IMR-90 (cell line): ENCODE measurements at regions not wholly inside any gene's neighbourhood (a gene's known extent, or its start where the extent isn't known, plus 50 kb on each side); places are given as distances from the start of the nearest gene placed in this dataset.

Experiments used
- ATAC-seq: fragments of 200-7000 bp; cut with Tn5 transposase; 2 replicates; pipeline ENCODE4 v1.9.1; 2020; ENCODE audit warnings: low read depth, mild to moderate bottlenecking, moderate library complexity
- BruUV-seq: library from RNA; stranded (reverse); fragments of 400-500 nt; replicated peaks from 2 replicates; lab custom pipeline; 2021; lab: Mats Ljungman, UMichigan
- CTCF ChIA-PET: fragments of 300-600 bp; formaldehyde crosslinking; extraction: SDS; loops from one replicate; lab custom pipeline; 2021; ENCODE audit warnings: antibody characterized with exemption; lab: Yijun Ruan, JAX
- POLR2A ChIA-PET: fragments of 300-600 bp; sonication (Branson Sonifier 250); formaldehyde crosslinking; loops from one replicate; lab custom pipeline; 2022; ENCODE audit warnings: antibody characterized with exemption; ENCODE audit not compliant: unreplicated experiment; lab: Charles Lee
- DNase-seq: peaks from one replicate; pipeline ENCODE4 v3.0.0; 2013
- H2AFZ ChIP-seq: replicated peaks from 2 replicates; pipeline ENCODE3; 2013; ENCODE audit warnings: low read length, mild to moderate bottlenecking; ENCODE audit not compliant: poor library complexity
- H2AK5ac ChIP-seq: 2 replicates; pipeline ENCODE4 v1.6.1; 2013; ENCODE audit warnings: low read depth, low read length, inconsistent platforms
- H2AK9ac ChIP-seq: replicated peaks from 2 replicates; pipeline ENCODE3; 2013; ENCODE audit warnings: mild to moderate bottlenecking, low read depth, low read length, moderate library complexity; ENCODE audit not compliant: poor library complexity
- H2BK120ac ChIP-seq: 2 replicates; pipeline ENCODE4 v1.6.1; 2013; ENCODE audit warnings: low read depth, low read length, inconsistent platforms
- H2BK15ac ChIP-seq: 3 replicates; pipeline ENCODE4 v1.6.1; 2013; ENCODE audit warnings: low read depth, low read length, inconsistent platforms
- H2BK20ac ChIP-seq: 2 replicates; pipeline ENCODE4 v1.6.1; 2013; ENCODE audit warnings: low read depth, mild to moderate bottlenecking, inconsistent platforms, low read length, moderate library complexity
- H2BK5ac ChIP-seq: 2 replicates; pipeline ENCODE4 v1.6.1; 2013; ENCODE audit warnings: mild to moderate bottlenecking, low read depth, low read length, inconsistent platforms; ENCODE audit not compliant: poor library complexity, severe bottlenecking
- H3K14ac ChIP-seq: replicated peaks from 2 replicates; pipeline ENCODE4 v1.6.1; 2013; ENCODE audit warnings: low read depth, low read length, inconsistent platforms
- H3K18ac ChIP-seq: 2 replicates; pipeline ENCODE4 v1.6.1; 2013; ENCODE audit warnings: low read depth, low read length, control low read depth
- H3K23ac ChIP-seq: 2 replicates; pipeline ENCODE4 v1.6.1; 2013; ENCODE audit warnings: low read depth, low read length, inconsistent platforms
- H3K27ac ChIP-seq: 2 replicates; pipeline ENCODE4 v1.5.1; 2013; ENCODE audit warnings: mild to moderate bottlenecking, control low read depth, low read length; ENCODE audit not compliant: insufficient read depth
- H3K27me3 ChIP-seq: 2 replicates; pipeline ENCODE4 v1.6.1; 2013; ENCODE audit warnings: low read length; ENCODE audit not compliant: control insufficient read depth, insufficient read depth
- H3K36me3 ChIP-seq: 2 replicates; pipeline ENCODE4 v1.6.1; 2013; ENCODE audit warnings: low read length, mixed read lengths; ENCODE audit not compliant: control insufficient read depth, insufficient read depth
- H3K4ac ChIP-seq: 2 replicates; pipeline ENCODE4 v1.6.1; 2013; ENCODE audit warnings: low read depth, low read length, inconsistent platforms
- H3K4me1 ChIP-seq: 2 replicates; pipeline ENCODE4 v1.6.1; 2013; ENCODE audit warnings: low read length, mixed read lengths; ENCODE audit not compliant: control insufficient read depth, insufficient read depth
- H3K4me2 ChIP-seq: 2 replicates; pipeline ENCODE4 v1.6.1; 2013; ENCODE audit warnings: low read depth, mild to moderate bottlenecking, control low read depth, low read length, moderate library complexity
- H3K4me3 ChIP-seq: 2 replicates; pipeline ENCODE4 v1.5.1; 2013; ENCODE audit warnings: low read depth, mild to moderate bottlenecking, control low read depth, low read length, moderate library complexity; ENCODE audit not compliant: insufficient read depth
- H3K56ac ChIP-seq: 2 replicates; pipeline ENCODE4 v1.6.1; 2013; ENCODE audit warnings: low read length, inconsistent platforms; ENCODE audit not compliant: insufficient read depth; ENCODE audit errors: extremely low read depth
- H3K79me1 ChIP-seq, 2 experiments: 2 replicates each; pipeline ENCODE4 v1.6.1; 2013; ENCODE audit warnings: low read length in 2 of 2, inconsistent platforms in 1 of 2, low read depth in 1 of 2
- H3K9ac ChIP-seq: 2 replicates; pipeline ENCODE4 v1.6.1; 2013; ENCODE audit warnings: low read depth, low read length, control low read depth
- H3K9me1 ChIP-seq: 2 replicates; pipeline ENCODE4 v1.6.1; 2013; ENCODE audit warnings: low read length, inconsistent platforms; ENCODE audit not compliant: insufficient read depth
- H3K9me3 ChIP-seq: 2 replicates; pipeline ENCODE4 v1.6.1; 2013; ENCODE audit warnings: low read length; ENCODE audit not compliant: control insufficient read depth, insufficient read depth
- H4K20me1 ChIP-seq: 2 replicates; pipeline ENCODE4 v1.6.1; 2013; ENCODE audit warnings: low read length, inconsistent platforms; ENCODE audit not compliant: insufficient read depth
- H4K5ac ChIP-seq: 2 replicates; pipeline ENCODE4 v1.6.1; 2013; ENCODE audit warnings: mild to moderate bottlenecking, low read depth, low read length, control low read depth
- H4K8ac ChIP-seq, 2 experiments: 2 replicates each; pipeline ENCODE4 v1.6.1; 2013; ENCODE audit warnings: low read depth in 2 of 2, low read length in 2 of 2, control low read depth in 1 of 2, inconsistent platforms in 1 of 2
- H4K91ac ChIP-seq: 2 replicates; pipeline ENCODE4 v1.6.1; 2013; ENCODE audit warnings: low read depth, low read length, inconsistent platforms; ENCODE audit not compliant: insufficient read depth
- BHLHE40 ChIP-seq: fragments of 150-350 bp; IDR thresholded peaks from 2 replicates; pipeline ENCODE4 v1.6.1; 2016; ENCODE audit warnings: mild to moderate bottlenecking, low read depth, low read length
- CEBPB ChIP-seq: IDR thresholded peaks from 2 replicates; pipeline ENCODE4 v1.6.1; 2012; ENCODE audit warnings: low read depth, low read length, improper control_type of control experiment
- CHD1 ChIP-seq: IDR thresholded peaks from 2 replicates; pipeline ENCODE4 v1.6.1; 2012; ENCODE audit warnings: low read depth, low read length, improper control_type of control experiment
- CTCF ChIP-seq: conservative IDR thresholded peaks from 2 replicates; pipeline ENCODE4 v1.5.1; 2012; ENCODE audit warnings: mild to moderate bottlenecking, low read depth, low read length, improper control_type of control experiment
- FOS ChIP-seq: fragments of 150-350 bp; IDR thresholded peaks from 2 replicates; pipeline ENCODE4 v1.6.1; 2016; ENCODE audit warnings: low read depth, low read length
- MAFK ChIP-seq: IDR thresholded peaks from 2 replicates; pipeline ENCODE4 v1.6.1; 2012; ENCODE audit warnings: low read depth, low read length, improper control_type of control experiment
- MAZ ChIP-seq: IDR thresholded peaks from 2 replicates; pipeline ENCODE4 v1.6.1; 2012; ENCODE audit warnings: low read depth, mild to moderate bottlenecking, low read length, improper control_type of control experiment, moderate library complexity, borderline replicate concordance
- MXI1 ChIP-seq: IDR thresholded peaks from 2 replicates; pipeline ENCODE4 v1.6.1; 2012; ENCODE audit warnings: low read depth, mild to moderate bottlenecking, low read length, moderate library complexity, borderline replicate concordance
- NFE2L2 ChIP-seq: fragments of 150-350 bp; IDR thresholded peaks from 2 replicates; pipeline ENCODE4 v1.6.1; 2016; ENCODE audit warnings: low read depth, mild to moderate bottlenecking, low read length
- POLR2A ChIP-seq: IDR thresholded peaks from 2 replicates; pipeline ENCODE4 v1.6.1; 2012; ENCODE audit warnings: mild to moderate bottlenecking, low read depth, low read length
- RAD21 ChIP-seq: IDR thresholded peaks from 2 replicates; pipeline ENCODE4 v1.6.1; 2012; ENCODE audit warnings: low read length, improper control_type of control experiment
- RCOR1 ChIP-seq: IDR thresholded peaks from 2 replicates; pipeline ENCODE4 v1.6.1; 2012; ENCODE audit warnings: mild to moderate bottlenecking, low read length, improper control_type of control experiment; ENCODE audit not compliant: insufficient replicate concordance
- RFX5 ChIP-seq: IDR thresholded peaks from 2 replicates; pipeline ENCODE4 v1.8.0; 2012; ENCODE audit warnings: low read depth, mild to moderate bottlenecking, low read length, moderate library complexity
- SMC3 ChIP-seq: fragments of 150-350 bp; IDR thresholded peaks from 2 replicates; pipeline ENCODE4 v1.6.1; 2016; ENCODE audit warnings: low read depth, mild to moderate bottlenecking, antibody characterized with exemption, low read length, moderate library complexity
- USF2 ChIP-seq: fragments of 150-350 bp; IDR thresholded peaks from 2 replicates; pipeline ENCODE4 v1.6.1; 2017; ENCODE audit warnings: mild to moderate bottlenecking, antibody characterized with exemption, low read length, low read depth
- WGBS, 2 experiments: methylation state at CpG; one replicate each; pipeline versions ENCODE4 v1.1.5 to v1.1.7; 2013; ENCODE audit warnings: missing lambda C conversion rate in 2 of 2; ENCODE audit not compliant: insufficient read length in 1 of 2; ENCODE audit errors: extremely low coverage in 2 of 2; 5-methylcytosine and 5-hydroxymethylcytosine counted together
- dilution Hi-C: fragments of 300-500 bp; cut with HindIII; formaldehyde crosslinking; loops from one replicate; pipeline ENCODE4 v1.14.3; 2018; ENCODE audit warnings: low sequenced_read_pairs; ENCODE audit not compliant: unreplicated experiment
- in situ Hi-C: fragments of 300-500 bp; cut with MboI; formaldehyde crosslinking; loops from 3 replicates; pipeline ENCODE4 v1.14.3; 2019; ENCODE audit warnings: low sequenced_read_pairs, inconsistent platforms, mixed read lengths
- intact Hi-C: fragments of 100-400 bp; cut with micrococcal nuclease; formaldehyde crosslinking; loops from 2 replicates; pipeline ENCODE4 v1.10.0; 2022
- TF ChIP-seq, protein P1 (sequence below): fragments of 150-350 bp; IDR thresholded peaks from 2 replicates; pipeline ENCODE4 v1.6.1; 2016; ENCODE audit warnings: low read depth, mild to moderate bottlenecking, low read length, moderate library complexity, borderline replicate concordance

DNA sequence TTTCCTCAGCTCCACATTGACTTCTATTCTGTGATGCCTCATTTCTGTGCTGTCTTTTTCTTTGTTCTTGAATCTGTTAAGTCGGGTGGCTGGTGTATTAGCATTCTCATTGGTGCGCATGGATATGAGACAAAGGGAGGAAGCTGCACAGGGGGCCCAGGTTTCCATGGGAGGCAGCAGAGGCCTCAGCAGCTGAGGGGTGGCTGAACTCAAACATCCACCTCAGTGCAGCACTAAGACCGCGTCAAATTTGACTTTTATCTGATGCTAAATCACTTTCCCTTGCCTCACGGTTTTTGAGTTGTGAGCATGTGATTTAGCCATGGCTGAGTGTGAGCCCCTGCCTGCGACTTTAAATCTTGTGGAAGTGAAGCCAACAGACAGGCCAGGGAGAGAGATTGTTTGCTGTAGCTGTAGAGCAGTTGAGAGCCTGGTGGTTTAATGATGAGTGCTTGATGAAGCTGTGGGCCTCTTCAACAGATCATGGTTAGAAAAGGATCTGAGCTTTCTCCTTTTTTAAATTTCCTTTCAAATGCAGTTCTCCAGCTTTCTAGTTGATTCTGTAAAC, 193.3 kb upstream of the ZNF804B start:
- Histone ChIP-seq H3K4me1 (no peaks in the 10 kb centered on the region), H3K9ac (no peak overlapping the region), H2BK20ac (no peak overlapping the region), H3K36me3 (no peaks in the 10 kb centered on the region), H4K8ac (no peak overlapping the region), H3K79me1 (no peaks in the 10 kb centered on the region), H4K5ac (no peak overlapping the region), H3K4me3 (no peak overlapping the region), H3K27me3 (no peaks in the 10 kb centered on the region), H3K14ac (no peak overlapping the region), H3K9me3 (peaks cover 6% of the 10 kb centered on the region; the same call in 1 of the 2 replicates), H4K91ac (no peak overlapping the region), H2BK120ac (no peak overlapping the region), H2AK5ac (no peak overlapping the region), H4K20me1 (no peaks in the 10 kb centered on the region), H2BK15ac (no peak overlapping the region), H3K27ac (no peak overlapping the region), H3K4ac (no peak overlapping the region), H3K23ac (no peak overlapping the region), H3K9me1 (no peaks in the 10 kb centered on the region), H2AFZ (no peak overlapping the region), H2BK5ac (no peak overlapping the region), H3K56ac (no peak overlapping the region), H3K4me2 (no peak overlapping the region), H3K18ac (no peak overlapping the region), H2AK9ac (no peak overlapping the region)
- BruUV-seq, result no TSS peak
- TF ChIP-seq, protein P1, sequence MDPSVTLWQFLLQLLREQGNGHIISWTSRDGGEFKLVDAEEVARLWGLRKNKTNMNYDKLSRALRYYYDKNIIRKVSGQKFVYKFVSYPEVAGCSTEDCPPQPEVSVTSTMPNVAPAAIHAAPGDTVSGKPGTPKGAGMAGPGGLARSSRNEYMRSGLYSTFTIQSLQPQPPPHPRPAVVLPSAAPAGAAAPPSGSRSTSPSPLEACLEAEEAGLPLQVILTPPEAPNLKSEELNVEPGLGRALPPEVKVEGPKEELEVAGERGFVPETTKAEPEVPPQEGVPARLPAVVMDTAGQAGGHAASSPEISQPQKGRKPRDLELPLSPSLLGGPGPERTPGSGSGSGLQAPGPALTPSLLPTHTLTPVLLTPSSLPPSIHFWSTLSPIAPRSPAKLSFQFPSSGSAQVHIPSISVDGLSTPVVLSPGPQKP, result no peak
- TF ChIP-seq CTCF, result no peak
- no peak for TF ChIP-seq FOS
- TF ChIP-seq POLR2A, result no peak
- TF ChIP-seq CHD1, result no peak
- TF ChIP-seq MAZ, result no peak
- no peak for TF ChIP-seq NFE2L2
- no peak for TF ChIP-seq BHLHE40
- no peak for TF ChIP-seq SMC3
- TF ChIP-seq RAD21, result no peak
- no peak for TF ChIP-seq USF2
- no peak for TF ChIP-seq MAFK
- TF ChIP-seq CEBPB, result no peak
- no peak for TF ChIP-seq RCOR1
- TF ChIP-seq RFX5, result no peak
- no peak for TF ChIP-seq MXI1
- ChIA-PET CTCF (interaction anchor here (0.6 kb wide), 1 partner anchor 1589 kb away, joined by 4 read pairs; no protein-coding TSS in a partner anchor), POLR2A (no interaction called here)
- ATAC-seq (no peak), DNase-seq (no peak)
- 14% methylated on average over 1 of the region's 6 CpGs; no CpG with 5 or more reads in 1 of the 2 experiments for WGBS, 2 experiments
- intact Hi-C loops, result no loop called here
- in situ Hi-C loops, result no loop called here
- dilution Hi-C loops, result no loop called here
